NB4 (cell line): ENCODE measurements at regions not wholly inside any gene's neighbourhood (a gene's known extent, or its start where the extent isn't known, plus 50 kb on each side); places are given as distances from the start of the nearest gene placed in this dataset.

Source experiments
- POLR2A ChIP-seq: IDR thresholded peaks from 2 replicates; pipeline ENCODE4 v1.6.1; 2011; ENCODE audit warnings: mild to moderate bottlenecking; ENCODE audit not compliant: insufficient read length; ENCODE audit errors: extremely low read depth
- TF ChIP-seq, protein P1 (sequence below): IDR thresholded peaks from one replicate; pipeline ENCODE4 v1.5.1; 2012; ENCODE audit warnings: low read depth, low read length

- TF ChIP-seq, protein P1, sequence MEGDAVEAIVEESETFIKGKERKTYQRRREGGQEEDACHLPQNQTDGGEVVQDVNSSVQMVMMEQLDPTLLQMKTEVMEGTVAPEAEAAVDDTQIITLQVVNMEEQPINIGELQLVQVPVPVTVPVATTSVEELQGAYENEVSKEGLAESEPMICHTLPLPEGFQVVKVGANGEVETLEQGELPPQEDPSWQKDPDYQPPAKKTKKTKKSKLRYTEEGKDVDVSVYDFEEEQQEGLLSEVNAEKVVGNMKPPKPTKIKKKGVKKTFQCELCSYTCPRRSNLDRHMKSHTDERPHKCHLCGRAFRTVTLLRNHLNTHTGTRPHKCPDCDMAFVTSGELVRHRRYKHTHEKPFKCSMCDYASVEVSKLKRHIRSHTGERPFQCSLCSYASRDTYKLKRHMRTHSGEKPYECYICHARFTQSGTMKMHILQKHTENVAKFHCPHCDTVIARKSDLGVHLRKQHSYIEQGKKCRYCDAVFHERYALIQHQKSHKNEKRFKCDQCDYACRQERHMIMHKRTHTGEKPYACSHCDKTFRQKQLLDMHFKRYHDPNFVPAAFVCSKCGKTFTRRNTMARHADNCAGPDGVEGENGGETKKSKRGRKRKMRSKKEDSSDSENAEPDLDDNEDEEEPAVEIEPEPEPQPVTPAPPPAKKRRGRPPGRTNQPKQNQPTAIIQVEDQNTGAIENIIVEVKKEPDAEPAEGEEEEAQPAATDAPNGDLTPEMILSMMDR = no peak
- no peak for TF ChIP-seq POLR2A
Measured at GRCh38 chr5:19058216-19058615, 929.8 kb downstream of the CDH18 start.
